Right lobe of liver (tissue), 6 donors: ENCODE measurements at regions not wholly inside any gene's neighbourhood (a gene's known extent, or its start where the extent isn't known, plus 50 kb on each side); places are given as distances from the start of the nearest gene placed in this dataset.

Experiments used
- ATAC-seq, 4 donors: fragments of 200-7000 bp; cut with Tn5 transposase; one replicate each; pipeline ENCODE4 v1.9.1; 2020; ENCODE audit warnings: mild to moderate bottlenecking in 4 of 4, moderate library complexity in 4 of 4
- DNase-seq, 3 donors: peaks; one replicate each; pipeline ENCODE4 v3.0.0-alpha.2; 2020
- H3K27ac ChIP-seq, 3 donors: fragments of 200-600 bp; one replicate each; pipeline ENCODE4 v1.8.0; 2022
- H3K27me3 ChIP-seq, 2 donors: fragments of 200-600 bp; one replicate each; pipeline ENCODE4 v1.8.0; 2022
- H3K36me3 ChIP-seq, 4 donors: fragments of 200-600 bp; sonication (generic) in 1 of 4; one replicate each; pipeline versions ENCODE4 v1.5.1 to v1.8.0; 2017 to 2022; ENCODE audit warnings: control low read depth in 1 of 4
- H3K4me1 ChIP-seq, 4 donors: fragments of 200-600 bp; sonication (generic) in 1 of 4; one replicate each; pipeline versions ENCODE4 v1.5.1 to v1.8.0; 2017 to 2022; ENCODE audit warnings: control low read depth in 1 of 4
- H3K4me3 ChIP-seq, 3 donors: fragments of 200-600 bp; one replicate each; pipeline ENCODE4 v1.8.0; 2022
- H3K9me3 ChIP-seq, 4 donors: fragments of 200-600 bp; sonication (generic) in 1 of 4; one replicate each; pipeline versions ENCODE4 v1.5.1 to v1.8.0; 2017 to 2022; ENCODE audit warnings: control low read depth in 1 of 4
- CTCF ChIP-seq, 4 donors: fragments of 200-600 bp in 3 of 4; fragments of 450-650 bp in 1 of 4; IDR thresholded peaks; one replicate each; pipeline versions ENCODE4 v1.5.1 to v1.8.0; 2016 to 2022; ENCODE audit warnings: antibody characterized with exemption in 4 of 4, mild to moderate bottlenecking in 2 of 4
- POLR2A ChIP-seq: fragments of 450-650 bp; IDR thresholded peaks from one replicate; pipeline ENCODE4 v1.6.1; 2017; ENCODE audit warnings: antibody characterized with exemption, mild to moderate bottlenecking
- WGBS: methylation state at CpG from one replicate; pipeline ENCODE4 v1.1.6; 2018; ENCODE audit warnings: low coverage, low lambda C conversion rate; ENCODE audit not compliant: insufficient coverage; ENCODE audit errors: missing lambda C conversion rate; 5-methylcytosine and 5-hydroxymethylcytosine counted together
- intact Hi-C, 2 donors: fragments of 100-400 bp; cut with DNase I; formaldehyde crosslinking; loops; one replicate each; pipeline versions ENCODE4 v1.11.2 to v1.14.1; 2022
- donor health status: DM: no; HTN: yes; CAD: no.
- donor health status: DM: no; HTN: no; CAD: no.
- donor health status: DM: no; HTN: no; CAD: no.
- donor health status: DM: no; HTN: yes; CAD: no.
- donor health status: DM: no; HTN: yes; CAD: no.

- no peak for DNase-seq
- H3K27me3 ChIP-seq, result no peaks in the 10 kb centered on the region
- ATAC-seq, result no peak
- H3K4me1 ChIP-seq, result no peaks in the 10 kb centered on the region
- H3K4me3 ChIP-seq, result no peak overlapping the region
- TF ChIP-seq POLR2A (no peak), CTCF (IDR thresholded peaks at IDR 0.05) (no peak)
- intact Hi-C loops, result no loop called here
- H3K27ac ChIP-seq, result no peak overlapping the region
- 80% methylated on average over 4 of the region's 4 CpGs for WGBS
- H3K36me3 ChIP-seq, result no peaks in the 10 kb centered on the region
- no peaks in the 10 kb centered on the region for H3K9me3 ChIP-seq
These were observed 73.9 kb upstream of the CAPRIN2 start for GRCh38 chr12:30828686-30829085.

GRCh38 chr12:30827101-30828066 lies 72.6 kb upstream of the CAPRIN2 start:
- 32% methylated on average over 8 of the region's 15 CpGs for WGBS
- intact Hi-C loops, result no loop called here
- ATAC-seq, result no peak

GRCh38 chr12:30826276-30826675 lies 71.5 kb upstream of the CAPRIN2 start:
- Histone ChIP-seq H3K27me3 (no peaks in the 10 kb centered on the region), H3K27ac (no peak overlapping the region), H3K4me3 (no peak overlapping the region), H3K36me3 (no peaks in the 10 kb centered on the region), H3K4me1 (no peaks in the 10 kb centered on the region), H3K9me3 (no peaks in the 10 kb centered on the region)
- TF ChIP-seq POLR2A, result no peak
- TF ChIP-seq CTCF (IDR thresholded peaks at IDR 0.05), result no peak
- DNase-seq (no peak), ATAC-seq (no peak)
- intact Hi-C loops, result no loop called here
- WGBS, result 65% methylated on average over 6 of the region's 8 CpGs

More at GRCh38 chr12:30827101-30828066, 72.6 kb upstream of the CAPRIN2 start:
- Histone ChIP-seq H3K4me3 (no peak overlapping the region), H3K9me3 (no peaks in the 10 kb centered on the region), H3K27ac (no peak overlapping the region), H3K4me1 (no peaks in the 10 kb centered on the region), H3K36me3 (no peaks in the 10 kb centered on the region), H3K27me3 (no peaks in the 10 kb centered on the region)
- no peak for DNase-seq
- TF ChIP-seq POLR2A, result no peak
- no peak for TF ChIP-seq CTCF (IDR thresholded peaks at IDR 0.05)

GRCh38 chr12:30825341-30825740 lies 70.6 kb upstream of the CAPRIN2 start:
- no peak overlapping the region for H3K4me3 ChIP-seq
- WGBS, result no CpG with 5 or more reads among the region's 4 CpGs
- no peaks in the 10 kb centered on the region for H3K9me3 ChIP-seq
- H3K27ac ChIP-seq, result no peak overlapping the region
- DNase-seq, result no peak
- no peaks in the 10 kb centered on the region for H3K36me3 ChIP-seq
- intact Hi-C loops, result no loop called here
- H3K27me3 ChIP-seq, result no peaks in the 10 kb centered on the region
- no peak for ATAC-seq
- H3K4me1 ChIP-seq, result no peaks in the 10 kb centered on the region
- no peak for TF ChIP-seq POLR2A

- Histone ChIP-seq H3K9me3 (no peaks in the 10 kb centered on the region), H3K27me3 (no peaks in the 10 kb centered on the region), H3K4me3 (no peak overlapping the region), H3K4me1 (no peaks in the 10 kb centered on the region), H3K36me3 (no peaks in the 10 kb centered on the region), H3K27ac (no peak overlapping the region)
- DNase-seq, result no peak
- intact Hi-C loops, result no loop called here
- no peak for TF ChIP-seq POLR2A
- TF ChIP-seq CTCF (IDR thresholded peaks at IDR 0.05), result no peak
- no peak for ATAC-seq
- WGBS, result 86% methylated on average over 1 of the region's 5 CpGs
These were observed 69.6 kb upstream of the CAPRIN2 start for GRCh38 chr12:30824311-30824710.
